Osteoblast (primary cell): ENCODE measurements at regions not wholly inside any gene's neighbourhood (a gene's known extent, or its start where the extent isn't known, plus 50 kb on each side); places are given as distances from the start of the nearest gene placed in this dataset.
A peak's percentile ranks its signal among the peaks of the same experiment; 100 is the strongest.

Experiments
- DNase-seq: peaks from one replicate; pipeline ENCODE4 v3.0.0; 2011; ENCODE audit warnings: low spot score, mixed read lengths; ENCODE audit not compliant: insufficient read length; ENCODE audit errors: missing footprints
- H2AFZ ChIP-seq: 2 replicates; pipeline ENCODE4 v1.6.0; 2011; ENCODE audit warnings: mild to moderate bottlenecking, low read length
- H3K27ac ChIP-seq: 2 replicates; pipeline ENCODE4 v1.5.1; 2011; ENCODE audit warnings: mild to moderate bottlenecking, low read depth, low read length, moderate library complexity
- H3K27me3 ChIP-seq: 2 replicates; pipeline ENCODE4 v1.6.0; 2012; ENCODE audit warnings: mild to moderate bottlenecking, control low read depth, inconsistent platforms, low read length, moderate library complexity; ENCODE audit not compliant: insufficient read depth
- H3K36me3 ChIP-seq: 2 replicates; pipeline ENCODE4 v1.5.1; 2011; ENCODE audit warnings: mild to moderate bottlenecking, low read length, control low read depth, moderate library complexity; ENCODE audit not compliant: insufficient read depth
- H3K4me1 ChIP-seq: 2 replicates; pipeline ENCODE4 v1.5.1; 2011; ENCODE audit warnings: mild to moderate bottlenecking, low read length, control low read depth, moderate library complexity; ENCODE audit not compliant: insufficient read depth
- H3K4me2 ChIP-seq: 2 replicates; pipeline ENCODE4 v1.6.0; 2011; ENCODE audit warnings: mild to moderate bottlenecking, low read length; ENCODE audit not compliant: insufficient read depth
- H3K4me3 ChIP-seq: fragments of 200-600 bp; sonication (generic); 3 replicates; pipeline ENCODE4 v1.5.1; 2012; ENCODE audit warnings: mild to moderate bottlenecking, low read length, inconsistent platforms; ENCODE audit not compliant: insufficient read depth
- H3K79me2 ChIP-seq: 2 replicates; pipeline ENCODE4 v1.6.0; 2012; ENCODE audit warnings: mild to moderate bottlenecking, low read length, control low read depth, inconsistent platforms; ENCODE audit not compliant: insufficient read depth
- H3K9me3 ChIP-seq: 2 replicates; pipeline ENCODE4 v1.5.1; 2011; ENCODE audit warnings: low read depth, low read length, control low read depth
- H4K20me1 ChIP-seq: 2 replicates; pipeline ENCODE4 v1.6.0; 2012; ENCODE audit warnings: mild to moderate bottlenecking, low read length, control low read depth; ENCODE audit not compliant: insufficient read depth
- CTCF ChIP-seq: IDR thresholded peaks from 2 replicates; pipeline ENCODE4 v1.5.1; 2011; ENCODE audit warnings: mild to moderate bottlenecking, low read depth, low read length, moderate library complexity; ENCODE audit errors: extremely low read depth

GRCh38 chr11:76607431-76607830 lies 63.1 kb downstream of the LRRC32 start:
- TF ChIP-seq CTCF, result no peak
- Histone ChIP-seq H3K9me3 (no peaks in the 10 kb centered on the region), H3K4me2 (no peak overlapping the region), H2AFZ (no peak overlapping the region), H3K4me3 (no peak overlapping the region), H3K27me3 (no peaks in the 10 kb centered on the region), H3K27ac (no peak overlapping the region), H4K20me1 (no peaks in the 10 kb centered on the region), H3K36me3 (no peaks in the 10 kb centered on the region), H3K4me1 (peaks cover 18% of the 10 kb centered on the region), H3K79me2 (no peaks in the 10 kb centered on the region)
- no peak for DNase-seq

- no peak overlapping the region for H3K4me3 ChIP-seq
- no peak overlapping the region for H2AFZ ChIP-seq
- H3K27ac ChIP-seq, result no peak overlapping the region
- no peak overlapping the region for H3K4me2 ChIP-seq
- H3K9me3 ChIP-seq, result no peaks in the 10 kb centered on the region
- DNase-seq, result peak; percentile 23
- no peak for TF ChIP-seq CTCF
- H3K4me1 ChIP-seq, result peaks cover 18% of the 10 kb centered on the region
- no peaks in the 10 kb centered on the region for H3K36me3 ChIP-seq
- H3K27me3 ChIP-seq, result no peaks in the 10 kb centered on the region
- H3K79me2 ChIP-seq, result no peaks in the 10 kb centered on the region
- no peaks in the 10 kb centered on the region for H4K20me1 ChIP-seq
Observed at GRCh38 chr11:76605338-76606074, 65.0 kb downstream of the LRRC32 start.

DNA sequence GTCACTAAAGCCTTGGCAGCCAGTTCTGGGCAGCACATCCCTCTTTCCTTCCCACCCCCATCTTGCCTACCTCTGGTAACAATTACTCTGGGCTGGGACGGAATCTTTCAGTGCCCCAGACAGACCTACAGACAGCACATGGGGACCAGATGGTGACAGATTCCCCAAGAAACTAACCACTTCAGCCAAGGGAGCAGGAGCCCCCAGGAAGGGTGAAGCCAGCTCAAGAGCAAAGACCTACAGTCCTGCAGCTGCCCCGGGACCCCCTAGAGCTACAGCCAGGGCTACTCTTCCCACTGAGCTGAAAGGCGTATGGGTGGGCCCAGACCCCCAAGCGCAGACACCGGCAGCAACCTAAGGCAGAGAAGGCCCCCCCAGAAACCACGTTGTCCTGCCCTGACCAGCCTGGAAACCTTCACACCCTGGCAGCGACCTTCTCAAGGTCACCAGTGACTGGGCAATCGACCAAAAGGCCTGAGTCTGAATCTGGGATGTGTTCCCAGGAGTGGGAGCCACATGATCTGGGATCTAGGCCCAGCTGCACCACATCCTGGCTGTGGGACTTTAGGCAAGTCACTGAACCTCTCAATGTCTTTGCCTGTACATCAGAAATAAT lies 65.8 kb downstream of the LRRC32 start:
- Histone ChIP-seq H3K9me3 (no peaks in the 10 kb centered on the region), H3K79me2 (no peaks in the 10 kb centered on the region), H3K4me1 (peaks cover 18% of the 10 kb centered on the region), H4K20me1 (no peaks in the 10 kb centered on the region), H3K4me2 (no peak overlapping the region), H3K27ac (no peak overlapping the region), H3K4me3 (no peak overlapping the region), H3K36me3 (no peaks in the 10 kb centered on the region), H3K27me3 (no peaks in the 10 kb centered on the region), H2AFZ (no peak overlapping the region)
- peak; percentile 84 for DNase-seq
- TF ChIP-seq CTCF, result no peak

GRCh38 chr11:76604081-76604625 lies 66.4 kb downstream of the LRRC32 start:
- no peak overlapping the region for H3K4me3 ChIP-seq
- H3K9me3 ChIP-seq, result no peaks in the 10 kb centered on the region
- no peak overlapping the region for H3K27ac ChIP-seq
- H3K36me3 ChIP-seq, result no peaks in the 10 kb centered on the region
- H4K20me1 ChIP-seq, result no peaks in the 10 kb centered on the region
- no peak for TF ChIP-seq CTCF
- no peak overlapping the region for H2AFZ ChIP-seq
- no peaks in the 10 kb centered on the region for H3K79me2 ChIP-seq
- H3K4me2 ChIP-seq, result no peak overlapping the region
- no peaks in the 10 kb centered on the region for H3K27me3 ChIP-seq
- H3K4me1 ChIP-seq, result peaks cover 23% of the 10 kb centered on the region
- peak; percentile 45 for DNase-seq
